GM12891 (cell line): ENCODE measurements at regions not wholly inside any gene's neighbourhood (a gene's known extent, or its start where the extent isn't known, plus 50 kb on each side); places are given as distances from the start of the nearest gene placed in this dataset.

ENCODE experiments used
- PAX5 ChIP-seq: IDR thresholded peaks from 2 replicates; pipeline ENCODE4 v1.6.1; 2011; ENCODE audit warnings: low read length, moderate library complexity, mild to moderate bottlenecking; ENCODE audit not compliant: insufficient read depth, severe bottlenecking
- POLR2A ChIP-seq: IDR thresholded peaks from 2 replicates; pipeline ENCODE4 v1.6.1; 2011; ENCODE audit warnings: low read depth, low read length, control low read depth
- POLR2AphosphoS5 ChIP-seq: IDR thresholded peaks from 2 replicates; pipeline ENCODE4 v1.6.1; 2011; ENCODE audit warnings: low read depth, low read length, control low read depth
- POU2F2 ChIP-seq: IDR thresholded peaks from 2 replicates; pipeline ENCODE4 v1.6.1; 2011; ENCODE audit warnings: low read depth, mild to moderate bottlenecking, control low read depth, low read length, moderate library complexity
- SPI1 ChIP-seq: IDR thresholded peaks from 2 replicates; pipeline ENCODE4 v1.6.1; 2011; ENCODE audit warnings: low read depth, low read length, control low read depth
- TAF1 ChIP-seq: IDR thresholded peaks from 2 replicates; pipeline ENCODE4 v1.6.1; 2011; ENCODE audit warnings: low read depth, low read length, control low read depth

DNA sequence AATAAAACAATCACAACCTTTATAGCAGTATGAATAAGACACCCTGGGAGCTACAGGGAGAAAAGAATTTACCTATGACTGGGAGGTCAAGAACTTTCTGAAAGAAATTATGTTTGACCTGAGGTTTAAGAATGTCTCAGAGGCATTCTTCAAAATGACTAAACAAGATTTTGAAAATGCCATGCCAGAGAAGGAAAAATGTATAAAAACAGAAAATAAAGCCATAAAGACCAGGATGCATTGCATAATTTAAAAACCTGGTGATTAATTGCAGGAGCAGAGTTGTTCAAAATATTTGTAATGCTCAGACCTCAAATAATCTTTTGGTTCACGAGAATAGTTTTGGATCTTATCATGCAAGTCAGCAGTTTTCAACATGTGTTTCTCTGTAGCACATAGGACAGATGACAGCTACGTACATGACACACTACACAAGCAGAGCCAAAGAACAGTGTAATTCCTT, 954.7 kb upstream of the ARRDC3 start:
- TF ChIP-seq POLR2AphosphoS5 (no peak), POLR2A (no peak), SPI1 (no peak), TAF1 (no peak), POU2F2 (no peak), PAX5 (no peak)
